ENCODE measurements at regions not wholly inside any gene's neighbourhood (a gene's known extent, or its start where the extent isn't known, plus 50 kb on each side); places are given as distances from the start of the nearest gene placed in this dataset.

GRCh38 chr3:174783502-174783901 is 75.6 kb upstream of the NAALADL2 start:
- no TSS peak for BruUV-seq (replicated peaks)
- no peak overlapping the region for H3K4me3 ChIP-seq (replicated peaks in 1 of 3; ENCODE audit: insufficient read depth in 1 of 3, low read depth in 1 of 3, low read length in 3 of 3)
- no peak overlapping the region for H3K9ac ChIP-seq (replicated peaks; ENCODE audit: extremely low read depth, insufficient read depth, low read length)
- ChIA-PET POLR2A (no interaction called here), CTCF (no interaction called here)
- peaks cover 2% of the 10 kb centered on the region for H3K4me1 ChIP-seq (ENCODE audit: control insufficient read depth, extremely low read depth, insufficient read depth, low read length)
- DNase-seq (ENCODE audit: low read depth, low spot score) (no peak), FAIRE-seq (no peak)
- H3K9me3 ChIP-seq (replicated peaks; ENCODE audit: control insufficient read depth, insufficient read depth, low read length) = no peaks in the 10 kb centered on the region
- H3K27ac ChIP-seq (ENCODE audit: insufficient read depth, low read depth, low read length) = no peak overlapping the region
- no peaks in the 10 kb centered on the region for H4K20me1 ChIP-seq (replicated peaks; ENCODE audit: control insufficient read depth, extremely low read depth, insufficient read depth, low read length)
- no peaks in the 10 kb centered on the region for H3K36me3 ChIP-seq (ENCODE audit: control insufficient read depth in 2 of 2, extremely low read depth in 1 of 2, insufficient read depth in 2 of 2, low read length in 2 of 2)
- H3K4me2 ChIP-seq (ENCODE audit: insufficient read depth, low read length) = no peak overlapping the region
- no peaks in the 10 kb centered on the region for H3K27me3 ChIP-seq (ENCODE audit: control insufficient read depth in 2 of 2, insufficient read depth in 2 of 2, low read length in 2 of 2)
- TF ChIP-seq GATA2 (IDR thresholded peaks at IDR 0.05; ENCODE audit: insufficient read depth, insufficient read length, low read depth, low read length) (no peak), CTCF (IDR thresholded peaks at IDR 0.05; ENCODE audit: extremely low read depth in 1 of 2, insufficient read depth in 1 of 2, low read depth in 1 of 2, low read length in 2 of 2) (no peak), POLR2AphosphoS5 (IDR thresholded peaks at IDR 0.05; ENCODE audit: insufficient read depth, low read depth, low read length) (no peak), JUN (IDR thresholded peaks at IDR 0.05; ENCODE audit: borderline replicate concordance, insufficient read depth, insufficient read length, low read depth) (no peak), MYC (IDR thresholded peaks at IDR 0.05; ENCODE audit: low read depth, low read length) (no peak), POLR2A (IDR thresholded peaks at IDR 0.05; ENCODE audit: low read depth, low read length) (no peak), MAX (IDR thresholded peaks at IDR 0.05; ENCODE audit: insufficient read depth, insufficient read length) (no peak), EZH2 (IDR thresholded peaks at IDR 0.05; ENCODE audit: borderline replicate concordance, low read depth, low read length, severe bottlenecking) (no peak), FOS (IDR thresholded peaks at IDR 0.05; ENCODE audit: borderline replicate concordance, insufficient read depth, low read length) (no peak)
- dilution Hi-C loops (cut with MboI; ENCODE audit: extremely low pct_ligation_motif_present, low sequenced_read_pairs) = no loop called here
- H3K9me1 ChIP-seq (replicated peaks; ENCODE audit: control insufficient read depth, extremely low read depth, insufficient read depth, low read length) = no peaks in the 10 kb centered on the region
- no peaks in the 10 kb centered on the region for H3K79me2 ChIP-seq (ENCODE audit: control insufficient read depth, insufficient read depth, low read length)
- intact Hi-C loops (cut with micrococcal nuclease) = no loop called here
- H2AFZ ChIP-seq (ENCODE audit: low read depth, low read length) = no peak overlapping the region

Data from endothelial cell of umbilical vein (primary cell).